OCI-LY1 (cell line): ENCODE measurements at regions not wholly inside any gene's neighbourhood (a gene's known extent, or its start where the extent isn't known, plus 50 kb on each side); places are given as distances from the start of the nearest gene placed in this dataset.

ENCODE experiments used
- H2AFZ ChIP-seq: fragments of 200-600 bp; sonication (generic), shearing (Covaris generic); 2 replicates; pipeline ENCODE4 v1.6.0; 2014; ENCODE audit warnings: antibody characterized with exemption, mild to moderate bottlenecking, low read length
- H3F3A ChIP-seq: fragments of 200-600 bp; sonication (generic), shearing (Covaris generic); 2 replicates; pipeline ENCODE4 v1.6.0; 2014; ENCODE audit warnings: mild to moderate bottlenecking, antibody characterized with exemption, low read length, moderate library complexity; ENCODE audit not compliant: insufficient read depth
- H3K27ac ChIP-seq: fragments of 200-600 bp; sonication (generic); 2 replicates; pipeline ENCODE4 v1.5.1; 2014; ENCODE audit warnings: low read length, mixed run types, mild to moderate bottlenecking, low read depth; ENCODE audit not compliant: poor library complexity, severe bottlenecking
- H3K27me3 ChIP-seq: fragments of 200-600 bp; sonication (generic); 2 replicates; pipeline ENCODE4 v1.6.0; 2014; ENCODE audit warnings: antibody characterized with exemption, mild to moderate bottlenecking, low read length, moderate library complexity; ENCODE audit not compliant: insufficient read depth
- H3K36me3 ChIP-seq: fragments of 200-600 bp; sonication (generic); 2 replicates; pipeline ENCODE4 v1.6.1; 2014; ENCODE audit warnings: mild to moderate bottlenecking, antibody characterized with exemption, low read length, moderate library complexity, mixed read lengths; ENCODE audit not compliant: insufficient read depth
- H3K4me1 ChIP-seq: fragments of 200-600 bp; sonication (generic); 2 replicates; pipeline ENCODE4 v1.5.1; 2014; ENCODE audit warnings: mild to moderate bottlenecking, low read length, moderate library complexity; ENCODE audit not compliant: insufficient read depth, severe bottlenecking
- H3K4me2 ChIP-seq: fragments of 200-600 bp; sonication (generic), shearing (Covaris generic); 2 replicates; pipeline ENCODE4 v1.6.1; 2014; ENCODE audit warnings: low read length
- H3K4me3 ChIP-seq: fragments of 200-600 bp; sonication (generic); 2 replicates; pipeline ENCODE4 v1.5.1; 2014; ENCODE audit warnings: low read length, low read depth, mild to moderate bottlenecking, mixed read lengths; ENCODE audit not compliant: poor library complexity, severe bottlenecking
- H3K79me2 ChIP-seq: fragments of 200-600 bp; shearing (Covaris generic); 2 replicates; pipeline ENCODE4 v1.6.1; 2016; ENCODE audit warnings: mixed run types, low read length, mixed read lengths; ENCODE audit not compliant: insufficient read depth
- H3K9ac ChIP-seq: fragments of 200-600 bp; sonication (generic), shearing (Covaris generic); 2 replicates; pipeline ENCODE4 v1.6.1; 2014; ENCODE audit warnings: mild to moderate bottlenecking, low read length, mixed read lengths
- H3K9me2 ChIP-seq: fragments of 200-600 bp; sonication (generic), shearing (Covaris generic); 2 replicates; pipeline ENCODE4 v1.6.1; 2014; ENCODE audit warnings: low read depth, mild to moderate bottlenecking, low read length, mixed read lengths
- H3K9me3 ChIP-seq: fragments of 200-600 bp; shearing (Covaris generic); 2 replicates; pipeline ENCODE4 v1.6.1; 2014; ENCODE audit warnings: low read length, mixed read lengths
- H4K20me1 ChIP-seq: fragments of 200-600 bp; sonication (generic), shearing (Covaris generic); 2 replicates; pipeline ENCODE4 v1.6.0; 2016; ENCODE audit warnings: mild to moderate bottlenecking, low read length; ENCODE audit not compliant: insufficient read depth
- EZH2 ChIP-seq: fragments of 200-600 bp; sonication (generic), shearing (Covaris generic); IDR thresholded peaks from 2 replicates; pipeline ENCODE4 v1.8.0; 2017; ENCODE audit warnings: borderline replicate concordance, mixed run types, mild to moderate bottlenecking, antibody characterized with exemption, low read length, moderate library complexity, mixed read lengths
- TF ChIP-seq, protein P1 (sequence below): fragments of 200-600 bp; sonication (generic), shearing (Covaris generic); IDR thresholded peaks from 2 replicates; pipeline ENCODE4 v1.5.1; 2017; ENCODE audit warnings: mild to moderate bottlenecking, antibody characterized with exemption, low read length, moderate library complexity, mixed read lengths

GRCh38 chr7:12805518-12805928 is 118.1 kb downstream of the ARL4A start:
- Histone ChIP-seq H3K36me3 (no peaks in the 10 kb centered on the region), H3K9me3 (no peaks in the 10 kb centered on the region), H3K9ac (no peak overlapping the region), H2AFZ (no peak overlapping the region), H3K79me2 (no peaks in the 10 kb centered on the region), H4K20me1 (no peaks in the 10 kb centered on the region), H3K4me1 (no peaks in the 10 kb centered on the region), H3K4me2 (no peak overlapping the region), H3F3A (no peaks in the 10 kb centered on the region), H3K4me3 (no peak overlapping the region), H3K27me3 (no peaks in the 10 kb centered on the region), H3K27ac (no peak overlapping the region), H3K9me2 (no peaks in the 10 kb centered on the region)
- TF ChIP-seq EZH2, result no peak
- TF ChIP-seq, protein P1, sequence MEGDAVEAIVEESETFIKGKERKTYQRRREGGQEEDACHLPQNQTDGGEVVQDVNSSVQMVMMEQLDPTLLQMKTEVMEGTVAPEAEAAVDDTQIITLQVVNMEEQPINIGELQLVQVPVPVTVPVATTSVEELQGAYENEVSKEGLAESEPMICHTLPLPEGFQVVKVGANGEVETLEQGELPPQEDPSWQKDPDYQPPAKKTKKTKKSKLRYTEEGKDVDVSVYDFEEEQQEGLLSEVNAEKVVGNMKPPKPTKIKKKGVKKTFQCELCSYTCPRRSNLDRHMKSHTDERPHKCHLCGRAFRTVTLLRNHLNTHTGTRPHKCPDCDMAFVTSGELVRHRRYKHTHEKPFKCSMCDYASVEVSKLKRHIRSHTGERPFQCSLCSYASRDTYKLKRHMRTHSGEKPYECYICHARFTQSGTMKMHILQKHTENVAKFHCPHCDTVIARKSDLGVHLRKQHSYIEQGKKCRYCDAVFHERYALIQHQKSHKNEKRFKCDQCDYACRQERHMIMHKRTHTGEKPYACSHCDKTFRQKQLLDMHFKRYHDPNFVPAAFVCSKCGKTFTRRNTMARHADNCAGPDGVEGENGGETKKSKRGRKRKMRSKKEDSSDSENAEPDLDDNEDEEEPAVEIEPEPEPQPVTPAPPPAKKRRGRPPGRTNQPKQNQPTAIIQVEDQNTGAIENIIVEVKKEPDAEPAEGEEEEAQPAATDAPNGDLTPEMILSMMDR, result no peak

GRCh38 chr7:12805957-12806356 is 118.5 kb downstream of the ARL4A start:
- Histone ChIP-seq H3K79me2 (no peaks in the 10 kb centered on the region), H3K9me2 (no peaks in the 10 kb centered on the region), H3K4me1 (no peaks in the 10 kb centered on the region), H3K4me2 (no peak overlapping the region), H3K9me3 (no peaks in the 10 kb centered on the region), H2AFZ (no peak overlapping the region), H3K36me3 (no peaks in the 10 kb centered on the region), H3K27me3 (no peaks in the 10 kb centered on the region), H4K20me1 (no peaks in the 10 kb centered on the region), H3K27ac (no peak overlapping the region), H3F3A (no peaks in the 10 kb centered on the region), H3K9ac (no peak overlapping the region), H3K4me3 (no peak overlapping the region)
- TF ChIP-seq EZH2, result no peak
- TF ChIP-seq, protein P1, result no peak

DNA sequence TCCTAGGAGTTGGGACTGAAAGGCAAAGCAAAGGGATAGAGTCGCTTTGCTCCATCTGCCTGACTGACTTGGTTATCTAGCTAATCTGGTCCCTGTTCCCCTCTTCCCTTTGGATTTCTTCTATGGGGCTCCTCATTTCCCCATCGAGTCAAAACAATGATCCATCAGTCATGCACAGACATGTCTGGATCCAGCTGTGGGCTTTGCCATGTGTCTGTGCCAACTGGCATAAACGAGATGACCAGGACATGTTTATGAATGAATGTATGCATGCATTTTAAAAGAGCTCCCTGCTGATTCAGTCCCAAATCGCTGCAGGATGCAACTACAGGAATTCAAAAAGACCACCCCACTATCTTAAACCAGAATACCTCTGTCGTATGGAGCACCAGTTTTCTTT is 122.0 kb downstream of the ARL4A start:
- no peaks in the 10 kb centered on the region for H4K20me1 ChIP-seq
- TF ChIP-seq EZH2, result no peak
- TF ChIP-seq, protein P1, result no peak

More for the DNA sequence above, 122.0 kb downstream of the ARL4A start:
- no peak overlapping the region for H3K27ac ChIP-seq
- H3K9ac ChIP-seq, result no peak overlapping the region
- no peaks in the 10 kb centered on the region for H3K9me2 ChIP-seq
- no peaks in the 10 kb centered on the region for H3K4me1 ChIP-seq
- H3K27me3 ChIP-seq, result no peaks in the 10 kb centered on the region
- no peak overlapping the region for H2AFZ ChIP-seq
- H3K36me3 ChIP-seq, result no peaks in the 10 kb centered on the region
- no peak overlapping the region for H3K4me2 ChIP-seq
- no peak overlapping the region for H3K4me3 ChIP-seq
- no peaks in the 10 kb centered on the region for H3F3A ChIP-seq
- H3K79me2 ChIP-seq, result no peaks in the 10 kb centered on the region
- H3K9me3 ChIP-seq, result no peaks in the 10 kb centered on the region
